Stimulated activated memory B cell treated with anti-CD40 and anti-IgM and Interleukin-4, amounts not matched to agents 10 μg/mL and 1 μg/mL and 100 μg/mL, for 72 hours (primary cell): ENCODE measurements at regions not wholly inside any gene's neighbourhood (a gene's known extent, or its start where the extent isn't known, plus 50 kb on each side); places are given as distances from the start of the nearest gene placed in this dataset.

Source experiments
- ATAC-seq: fragments of 150-1000 bp; cut with Tn5 transposase; 2 replicates; pipeline ENCODE4 v1.10.0; 2021
- H3K27ac Mint-ChIP-seq: one replicate; pipeline ENCODE4 v1.8.0; 2022; ENCODE audit warnings: mild to moderate bottlenecking, mixed read lengths
- H3K27me3 Mint-ChIP-seq: one replicate; pipeline ENCODE4 v1.8.0; 2022; ENCODE audit warnings: mixed read lengths
- H3K36me3 Mint-ChIP-seq: one replicate; pipeline ENCODE4 v1.8.0; 2022; ENCODE audit warnings: mixed read lengths
- H3K4me1 Mint-ChIP-seq: one replicate; pipeline ENCODE4 v1.8.0; 2022; ENCODE audit warnings: mixed read lengths
- H3K4me3 Mint-ChIP-seq: one replicate; pipeline ENCODE4 v1.8.0; 2022; ENCODE audit warnings: mild to moderate bottlenecking, moderate library complexity, mixed read lengths
- H3K9me3 Mint-ChIP-seq: one replicate; pipeline ENCODE4 v1.8.0; 2022; ENCODE audit warnings: mixed read lengths

DNA sequence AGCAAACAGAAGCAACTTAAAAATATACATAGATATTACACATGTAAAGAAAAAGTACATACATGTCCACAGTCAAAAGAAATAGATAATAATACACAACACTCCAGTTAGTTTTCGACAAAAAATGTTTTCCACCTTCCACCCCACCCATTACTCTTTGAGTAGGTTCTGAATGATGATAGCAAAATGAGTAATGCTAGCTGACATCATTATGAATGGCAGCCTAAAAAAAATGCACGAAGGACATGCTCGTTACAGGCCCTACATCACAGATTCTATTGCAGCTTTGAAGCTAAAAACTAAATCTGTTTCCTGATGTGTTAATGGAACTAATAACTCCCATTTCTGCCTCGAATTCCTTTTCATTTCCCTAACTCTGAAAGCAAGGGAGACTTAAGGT, 578.7 kb upstream of the NETO1 start:
- Mint-ChIP-seq H3K9me3 (peaks cover 3% of the 10 kb centered on the region), H3K36me3 (no peaks in the 10 kb centered on the region), H3K27me3 (no peaks in the 10 kb centered on the region), H3K4me3 (no peak overlapping the region), H3K4me1 (no peaks in the 10 kb centered on the region), H3K27ac (no peak overlapping the region)
- ATAC-seq = no peak

DNA sequence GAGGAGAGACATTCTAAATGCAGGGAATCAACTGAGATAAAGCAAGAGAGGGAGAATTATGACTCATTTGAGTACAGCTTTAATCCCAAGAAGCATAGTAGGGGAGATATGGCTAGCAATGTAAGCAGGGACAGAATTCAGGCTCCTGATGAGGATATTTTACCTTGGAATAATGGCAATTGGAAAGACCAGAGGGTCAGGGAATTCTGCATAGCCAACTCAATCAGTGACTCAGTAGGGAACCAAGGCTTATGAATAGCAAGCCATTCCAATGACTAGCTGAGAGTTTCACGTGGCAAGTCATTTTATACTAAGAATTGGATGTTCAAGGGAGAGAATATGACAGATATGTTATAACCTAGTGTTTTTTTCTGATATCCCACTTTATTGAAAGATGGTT, 563.8 kb upstream of the NETO1 start:
- H3K27me3 Mint-ChIP-seq = no peaks in the 10 kb centered on the region
- H3K4me1 Mint-ChIP-seq = no peaks in the 10 kb centered on the region
- H3K27ac Mint-ChIP-seq = no peak overlapping the region
- H3K36me3 Mint-ChIP-seq = no peaks in the 10 kb centered on the region
- no peak for ATAC-seq
- peaks cover 2% of the 10 kb centered on the region for H3K9me3 Mint-ChIP-seq
- H3K4me3 Mint-ChIP-seq = no peak overlapping the region

DNA sequence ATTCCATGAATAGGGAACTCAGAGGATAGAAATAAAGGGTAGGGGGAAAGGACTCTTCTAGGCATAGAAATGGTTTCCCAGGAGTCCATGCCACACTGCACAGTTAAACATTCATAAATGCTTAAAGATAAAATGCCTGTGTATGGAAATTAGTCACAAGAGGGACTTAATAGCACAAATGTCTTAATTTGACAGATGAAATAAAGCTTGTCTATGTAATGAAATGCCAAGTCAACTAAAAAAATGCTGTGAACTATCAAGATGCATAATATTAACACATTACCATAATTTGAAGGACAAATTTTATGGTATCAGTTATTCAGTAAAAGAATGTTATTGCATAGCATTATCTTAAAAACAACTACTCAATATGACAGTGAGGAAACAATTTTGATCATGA, 553.2 kb upstream of the NETO1 start:
- no peaks in the 10 kb centered on the region for H3K36me3 Mint-ChIP-seq
- no peaks in the 10 kb centered on the region for H3K9me3 Mint-ChIP-seq
- no peak for ATAC-seq
- no peak overlapping the region for H3K27ac Mint-ChIP-seq
- no peaks in the 10 kb centered on the region for H3K4me1 Mint-ChIP-seq
- H3K27me3 Mint-ChIP-seq = no peaks in the 10 kb centered on the region
- no peak overlapping the region for H3K4me3 Mint-ChIP-seq

DNA sequence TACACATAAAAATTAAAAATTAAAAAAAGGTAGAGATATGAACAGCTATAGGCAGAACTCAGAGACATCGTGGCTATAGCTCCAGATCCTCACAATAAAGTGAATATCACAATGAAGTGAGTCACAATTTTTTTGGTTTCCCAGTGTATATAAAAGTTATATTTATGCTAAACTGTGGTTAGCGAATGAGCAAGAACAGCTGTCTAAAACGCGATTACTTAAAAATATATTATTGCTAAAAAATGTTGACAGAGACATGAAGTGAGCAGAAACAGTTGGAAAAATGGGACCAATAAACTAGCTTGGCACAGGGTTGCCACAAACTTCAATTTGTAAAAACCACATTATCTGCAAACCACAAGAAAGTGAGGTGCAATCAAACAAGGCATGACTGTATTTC, 551.7 kb upstream of the NETO1 start:
- Mint-ChIP-seq H3K4me3 (no peak overlapping the region), H3K36me3 (no peaks in the 10 kb centered on the region), H3K9me3 (no peaks in the 10 kb centered on the region), H3K4me1 (no peaks in the 10 kb centered on the region), H3K27ac (no peak overlapping the region), H3K27me3 (no peaks in the 10 kb centered on the region)
- ATAC-seq = no peak

DNA sequence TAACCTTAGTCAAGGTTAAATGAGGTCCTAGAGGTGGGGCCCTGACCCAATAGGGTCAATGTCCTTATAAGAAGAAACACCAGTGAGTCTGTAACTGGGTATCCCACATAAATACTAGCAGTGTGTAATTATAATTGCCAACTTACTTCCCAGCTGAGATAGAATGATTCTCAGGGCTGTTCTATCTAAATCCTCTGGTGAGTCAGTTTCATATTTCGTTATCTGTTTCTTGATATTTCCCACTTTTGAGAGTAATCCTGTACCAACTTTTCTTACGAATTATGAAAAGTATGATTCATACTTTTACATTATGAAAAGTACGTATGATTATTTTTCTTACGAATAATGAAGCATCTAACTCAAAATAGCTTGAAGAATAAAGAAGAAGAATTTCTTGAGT, 546.8 kb upstream of the NETO1 start:
- Mint-ChIP-seq H3K9me3 (no peaks in the 10 kb centered on the region), H3K36me3 (no peaks in the 10 kb centered on the region), H3K4me1 (no peaks in the 10 kb centered on the region), H3K27me3 (no peaks in the 10 kb centered on the region), H3K4me3 (no peak overlapping the region), H3K27ac (no peak overlapping the region)
- ATAC-seq = no peak

DNA sequence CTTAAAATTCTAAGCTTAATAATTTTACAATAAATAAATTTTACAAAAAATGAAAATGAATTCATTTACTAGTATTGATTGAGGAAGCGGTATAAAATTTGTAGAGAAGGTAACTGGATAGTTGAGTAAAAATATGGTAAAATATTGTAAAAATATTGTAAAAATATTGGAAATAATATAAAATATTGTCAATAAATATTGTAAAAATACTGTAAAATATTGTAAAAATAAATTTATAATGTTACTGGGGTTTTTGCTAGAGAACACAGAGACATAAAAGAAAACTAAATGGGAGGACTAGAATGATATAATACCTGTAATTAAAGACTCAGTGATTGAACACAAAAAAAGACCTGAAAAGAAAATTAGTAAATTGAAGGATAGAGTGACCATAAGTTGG, 546.3 kb upstream of the NETO1 start:
- no peak for ATAC-seq
- no peaks in the 10 kb centered on the region for H3K4me1 Mint-ChIP-seq
- H3K4me3 Mint-ChIP-seq = no peak overlapping the region
- no peaks in the 10 kb centered on the region for H3K27me3 Mint-ChIP-seq
- H3K27ac Mint-ChIP-seq = no peak overlapping the region
- no peaks in the 10 kb centered on the region for H3K36me3 Mint-ChIP-seq
- H3K9me3 Mint-ChIP-seq = no peaks in the 10 kb centered on the region

DNA sequence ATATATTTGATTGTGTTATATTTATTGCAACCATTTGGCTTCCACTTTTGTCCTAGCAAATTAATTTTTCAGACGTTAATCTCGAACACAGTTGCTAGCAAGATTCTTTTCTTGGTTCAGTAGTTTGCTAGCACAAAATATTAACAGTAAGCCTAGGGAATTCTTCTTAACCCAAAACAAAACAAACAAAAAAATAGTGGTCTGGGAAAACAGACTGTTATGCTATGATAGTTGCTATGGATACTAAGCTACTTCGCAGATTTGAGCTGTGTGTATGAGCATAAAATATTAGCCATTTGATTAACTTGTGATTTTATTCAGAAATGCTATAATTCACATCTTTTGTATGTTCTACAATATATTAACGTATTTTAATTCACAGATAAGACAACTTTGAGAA, 541.5 kb upstream of the NETO1 start:
- no peaks in the 10 kb centered on the region for H3K4me1 Mint-ChIP-seq
- no peak overlapping the region for H3K4me3 Mint-ChIP-seq
- ATAC-seq = no peak
- H3K9me3 Mint-ChIP-seq = no peaks in the 10 kb centered on the region
- no peaks in the 10 kb centered on the region for H3K36me3 Mint-ChIP-seq
- no peak overlapping the region for H3K27ac Mint-ChIP-seq
- H3K27me3 Mint-ChIP-seq = no peaks in the 10 kb centered on the region

DNA sequence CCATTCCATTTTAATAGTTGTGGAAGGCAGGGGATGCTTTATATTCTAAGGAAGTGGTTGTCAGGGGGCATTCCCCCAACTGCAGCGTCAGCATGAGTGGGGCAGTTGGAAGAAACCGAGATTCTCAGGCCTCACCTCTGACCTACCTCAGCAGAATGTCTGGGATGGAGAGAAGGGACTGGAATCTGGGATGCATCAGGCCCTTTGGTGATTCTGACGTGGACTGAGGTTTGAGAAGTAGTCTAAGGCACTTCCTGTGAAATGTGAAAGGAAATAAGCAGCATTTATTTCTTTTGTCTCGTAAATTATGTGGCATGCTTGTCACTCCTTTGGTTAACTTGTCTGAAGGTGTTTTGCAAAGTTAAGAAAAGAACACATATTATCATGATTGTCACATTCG, 540.7 kb upstream of the NETO1 start:
- Mint-ChIP-seq H3K27me3 (no peaks in the 10 kb centered on the region), H3K4me3 (no peak overlapping the region), H3K27ac (no peak overlapping the region), H3K36me3 (no peaks in the 10 kb centered on the region), H3K4me1 (no peaks in the 10 kb centered on the region), H3K9me3 (no peaks in the 10 kb centered on the region)
- no peak for ATAC-seq

DNA sequence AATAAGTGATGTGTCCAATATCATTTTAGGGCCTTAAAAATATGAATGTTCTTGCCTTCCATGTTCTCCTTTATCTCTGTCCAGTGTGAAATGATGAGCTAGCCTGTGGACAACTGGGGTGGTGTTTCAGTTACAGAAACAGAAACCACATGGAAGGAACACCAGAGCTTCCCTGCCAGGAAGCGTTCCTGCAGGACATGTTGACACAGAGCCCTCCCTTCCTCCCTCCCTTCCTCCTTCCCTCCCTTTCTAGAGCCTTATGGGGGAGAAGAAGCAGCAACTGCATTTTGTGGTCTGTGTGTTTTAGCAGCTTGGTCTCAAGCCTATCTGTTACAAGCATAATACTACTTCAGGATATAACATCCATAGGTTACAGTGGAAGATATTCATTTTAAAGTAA, 539.7 kb upstream of the NETO1 start:
- Mint-ChIP-seq H3K27me3 (no peaks in the 10 kb centered on the region), H3K4me3 (no peak overlapping the region), H3K4me1 (no peaks in the 10 kb centered on the region), H3K9me3 (no peaks in the 10 kb centered on the region), H3K36me3 (no peaks in the 10 kb centered on the region), H3K27ac (no peak overlapping the region)
- no peak for ATAC-seq

DNA sequence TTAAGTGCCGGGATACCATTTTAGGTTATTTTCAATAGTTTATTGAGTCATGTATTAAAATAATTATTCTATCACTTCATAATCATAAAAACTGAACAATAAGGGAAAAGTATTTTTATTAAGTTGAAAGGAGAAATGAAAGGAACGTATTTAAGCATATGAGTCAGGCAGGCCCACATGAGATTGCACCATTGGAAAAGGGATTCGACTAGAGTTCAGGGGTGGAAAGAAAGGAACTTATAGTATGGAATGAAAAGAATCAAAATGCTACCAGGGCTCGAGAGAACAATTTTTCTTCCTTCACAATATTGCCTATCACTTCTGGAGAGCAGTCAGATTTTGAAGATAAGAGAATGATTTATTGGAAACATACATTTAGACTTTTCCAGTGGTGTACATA, 516.5 kb upstream of the NETO1 start:
- Mint-ChIP-seq H3K36me3 (no peaks in the 10 kb centered on the region), H3K4me3 (no peak overlapping the region), H3K27ac (no peak overlapping the region), H3K4me1 (no peaks in the 10 kb centered on the region), H3K27me3 (no peaks in the 10 kb centered on the region), H3K9me3 (no peaks in the 10 kb centered on the region)
- ATAC-seq = no peak

DNA sequence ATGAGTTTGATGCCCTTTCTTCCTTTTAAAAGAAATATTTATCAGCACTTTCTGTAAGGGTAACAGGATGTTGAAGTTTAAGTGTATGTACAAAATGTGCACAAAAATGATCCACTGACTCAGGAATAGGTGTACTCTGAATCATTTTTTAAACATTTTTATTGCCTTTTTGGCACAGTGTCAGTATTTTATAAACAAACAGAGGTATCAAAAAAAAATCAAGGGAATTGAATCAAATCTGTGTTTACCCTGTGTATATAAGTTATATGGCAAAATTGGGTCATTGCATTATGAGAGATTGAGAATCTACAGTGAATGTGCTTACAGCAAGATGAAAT, 513.9 kb upstream of the NETO1 start:
- no peak for ATAC-seq
- H3K4me1 Mint-ChIP-seq = no peaks in the 10 kb centered on the region
- H3K27me3 Mint-ChIP-seq = no peaks in the 10 kb centered on the region
- no peak overlapping the region for H3K27ac Mint-ChIP-seq
- peaks cover 3% of the 10 kb centered on the region for H3K9me3 Mint-ChIP-seq
- no peaks in the 10 kb centered on the region for H3K36me3 Mint-ChIP-seq
- no peak overlapping the region for H3K4me3 Mint-ChIP-seq

DNA sequence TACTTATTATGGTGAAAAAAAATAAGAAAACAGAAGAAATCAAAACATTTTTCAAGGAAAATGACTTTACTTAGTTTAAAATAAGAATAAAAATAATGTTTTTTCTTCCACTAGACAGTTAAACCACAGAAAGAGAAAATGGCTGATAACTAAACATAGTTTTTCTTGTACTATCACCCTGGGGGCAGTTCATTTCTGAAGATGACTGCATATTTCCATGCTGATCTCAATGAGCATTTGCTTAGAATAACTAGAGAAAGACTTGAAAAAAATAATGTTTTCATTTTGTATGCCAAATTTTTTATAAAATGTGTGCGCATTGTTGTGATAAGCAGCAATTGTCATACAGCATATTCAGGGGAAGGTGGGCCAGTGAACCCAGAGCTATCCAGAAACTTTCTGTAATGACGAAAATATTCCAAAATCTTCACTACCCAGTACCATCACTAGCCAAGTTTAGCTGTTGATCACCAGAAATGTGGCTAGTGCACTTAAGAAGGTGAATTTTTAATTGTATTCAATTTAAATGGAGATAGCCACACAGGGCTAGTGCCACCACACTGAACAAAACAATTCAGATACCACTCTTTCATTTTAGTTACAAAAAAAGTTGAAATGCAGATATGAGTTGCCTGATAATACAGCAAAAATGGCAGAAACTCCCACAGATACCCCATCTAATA, 513.4 kb upstream of the NETO1 start:
- H3K4me1 Mint-ChIP-seq = no peaks in the 10 kb centered on the region
- no peaks in the 10 kb centered on the region for H3K27me3 Mint-ChIP-seq
- no peak for ATAC-seq
- peaks cover 3% of the 10 kb centered on the region for H3K9me3 Mint-ChIP-seq
- no peak overlapping the region for H3K27ac Mint-ChIP-seq
- H3K4me3 Mint-ChIP-seq = no peak overlapping the region
- no peaks in the 10 kb centered on the region for H3K36me3 Mint-ChIP-seq

DNA sequence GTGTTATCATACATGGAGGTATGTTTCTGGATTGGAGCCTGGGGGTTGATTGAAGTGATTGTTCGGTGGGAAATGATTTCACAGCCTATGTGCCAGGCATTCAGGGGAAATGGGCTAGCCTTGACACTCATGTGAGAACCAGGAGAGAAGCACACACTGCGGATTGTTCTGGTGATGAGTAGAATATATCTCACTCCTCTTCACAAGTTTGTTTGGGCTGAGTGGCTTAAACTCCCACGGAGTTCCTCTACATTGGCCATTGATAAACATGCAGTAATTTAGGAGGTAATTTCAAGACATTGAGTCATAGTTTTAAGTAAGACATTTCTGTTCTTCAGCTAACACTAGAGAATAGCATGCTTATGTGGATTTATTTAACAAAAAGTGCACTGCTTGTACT, 498.9 kb upstream of the NETO1 start:
- H3K4me1 Mint-ChIP-seq = no peaks in the 10 kb centered on the region
- peaks cover 6% of the 10 kb centered on the region for H3K9me3 Mint-ChIP-seq
- no peak overlapping the region for H3K27ac Mint-ChIP-seq
- H3K27me3 Mint-ChIP-seq = no peaks in the 10 kb centered on the region
- H3K4me3 Mint-ChIP-seq = no peak overlapping the region
- ATAC-seq = no peak
- no peaks in the 10 kb centered on the region for H3K36me3 Mint-ChIP-seq

DNA sequence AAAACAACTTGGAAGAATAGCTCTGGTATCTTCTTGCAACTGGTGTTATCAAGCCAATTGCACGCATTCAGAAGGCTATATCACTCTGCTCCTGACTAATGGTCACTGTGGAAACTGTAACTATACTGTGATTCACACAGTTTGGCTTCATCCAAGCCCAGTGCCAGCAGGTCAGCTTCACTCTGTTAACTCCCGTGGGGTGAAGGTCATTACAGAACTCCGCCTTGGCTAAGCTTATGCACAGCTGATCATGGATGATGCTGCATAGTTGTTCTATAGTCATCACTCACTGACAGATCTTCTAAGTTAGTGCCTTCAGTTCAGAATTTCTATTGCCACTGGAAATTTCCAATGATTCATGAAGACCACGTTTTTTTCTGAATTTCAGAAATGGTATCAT, 497.2 kb upstream of the NETO1 start:
- Mint-ChIP-seq H3K9me3 (peaks cover 2% of the 10 kb centered on the region), H3K4me3 (no peak overlapping the region), H3K27ac (no peak overlapping the region), H3K27me3 (no peaks in the 10 kb centered on the region), H3K36me3 (no peaks in the 10 kb centered on the region), H3K4me1 (no peaks in the 10 kb centered on the region)
- no peak for ATAC-seq

DNA sequence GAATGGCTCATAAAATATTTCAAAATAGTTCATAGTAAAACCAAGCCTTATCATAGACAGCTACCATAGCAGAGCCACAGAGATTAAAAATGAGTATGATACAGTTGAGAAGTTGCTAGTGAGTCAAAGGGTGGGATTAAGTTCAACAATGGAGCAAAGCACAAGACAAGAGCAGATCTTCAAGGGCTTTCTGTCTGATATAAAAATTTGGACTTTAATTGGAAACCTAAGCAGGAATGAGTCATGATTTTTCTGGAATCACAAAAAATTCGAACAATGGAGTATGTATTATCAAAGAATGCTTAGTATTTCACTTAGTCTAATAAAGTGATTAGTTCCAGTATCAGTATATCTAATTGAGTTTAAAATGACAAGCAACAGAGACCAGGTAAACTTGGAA, 487.3 kb upstream of the NETO1 start:
- Mint-ChIP-seq H3K27ac (no peak overlapping the region), H3K4me1 (no peaks in the 10 kb centered on the region), H3K36me3 (no peaks in the 10 kb centered on the region), H3K9me3 (peaks cover 3% of the 10 kb centered on the region), H3K27me3 (no peaks in the 10 kb centered on the region), H3K4me3 (no peak overlapping the region)
- ATAC-seq = no peak

DNA sequence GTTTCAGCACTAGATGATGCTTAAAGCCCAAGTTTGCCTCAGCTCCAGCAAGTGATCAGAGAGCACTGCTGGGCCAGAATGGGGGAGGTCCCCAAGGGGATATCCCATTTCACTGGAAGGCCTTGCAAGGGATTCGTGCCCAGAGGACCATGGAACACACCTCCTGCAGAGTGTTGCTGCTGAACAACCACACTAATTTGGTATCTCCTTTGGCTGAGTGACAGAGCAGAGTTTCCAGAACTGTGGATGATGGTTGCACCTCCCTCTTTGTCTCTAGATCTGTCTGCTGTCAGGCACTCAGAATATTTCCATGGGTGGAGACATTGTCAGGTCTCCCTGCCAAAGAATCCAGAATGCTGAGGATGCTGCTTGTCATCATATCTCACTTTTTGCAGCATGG, 484.8 kb upstream of the NETO1 start:
- no peaks in the 10 kb centered on the region for H3K27me3 Mint-ChIP-seq
- no peaks in the 10 kb centered on the region for H3K9me3 Mint-ChIP-seq
- H3K4me3 Mint-ChIP-seq = no peak overlapping the region
- no peak for ATAC-seq
- H3K36me3 Mint-ChIP-seq = no peaks in the 10 kb centered on the region
- H3K27ac Mint-ChIP-seq = no peak overlapping the region
- no peaks in the 10 kb centered on the region for H3K4me1 Mint-ChIP-seq
